Stimulated activated CD4-positive, alpha-beta T cell treated with anti-CD3 and anti-CD28 coated beads, Interleukin-12 subunit alpha, Interleukin-12 subunit beta, amount 100 ng/mL, for 24 hours (primary cell): ENCODE measurements at regions not wholly inside any gene's neighbourhood (a gene's known extent, or its start where the extent isn't known, plus 50 kb on each side); places are given as distances from the start of the nearest gene placed in this dataset.
"Not testable (repeated sequence)": the region's sequence is repeated elsewhere in the genome, so short reads cannot be mapped to it uniquely, and the experiment has no call there.

Source experiments
- DNase-seq, 2 experiments: peaks; one replicate each; pipeline ENCODE4 v3.0.0-alpha.2; 2020; ENCODE audit warnings: low read depth in 2 of 2

GRCh38 chr1:57578099-57578498 lies 154.2 kb upstream of the DAB1 start:
- DNase-seq, result no peak

GRCh38 chr1:57576756-57577155 lies 152.9 kb upstream of the DAB1 start:
- no peak for DNase-seq

DNA sequence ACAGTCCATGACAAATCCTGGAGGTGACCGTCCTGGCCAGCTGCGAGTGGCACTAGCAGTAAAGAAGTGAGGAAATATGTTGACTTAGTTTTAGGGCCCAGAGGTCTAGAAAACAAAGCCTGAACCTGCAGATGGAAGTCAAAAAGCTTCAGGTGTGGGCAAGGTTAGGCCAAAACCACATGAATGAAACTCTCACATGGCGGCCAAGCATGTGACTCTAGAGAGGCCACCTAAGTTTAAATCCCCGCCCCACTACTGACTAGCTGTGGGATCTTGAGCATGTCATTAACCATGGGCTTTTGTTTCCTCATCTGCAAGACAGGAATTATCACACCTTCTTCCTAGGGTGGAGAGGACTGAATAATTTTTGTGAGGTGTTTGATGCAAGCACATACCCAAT lies 148.2 kb upstream of the DAB1 start:
- DNase-seq, result no peak

DNA sequence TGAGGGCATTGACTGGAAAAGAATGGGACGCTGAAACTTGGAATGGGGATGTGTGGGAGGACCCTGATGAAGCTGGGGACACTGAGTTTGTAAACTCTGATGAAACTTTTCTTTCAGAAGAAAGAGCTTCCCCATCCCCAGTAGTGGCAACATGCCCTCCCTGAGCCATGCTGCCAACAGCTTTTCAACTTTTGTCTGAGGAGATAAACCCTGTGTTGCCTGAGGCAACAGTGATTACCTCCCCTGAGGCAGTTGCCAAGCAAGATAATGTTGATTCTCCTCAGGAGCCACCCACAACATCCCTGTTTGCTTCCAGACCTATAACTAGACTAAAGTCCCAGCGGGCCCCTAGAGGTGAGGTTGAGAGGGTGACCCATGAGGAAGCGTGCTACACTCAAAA lies 134.2 kb upstream of the DAB1 start:
- DNase-seq, result not testable (repeated sequence)

- DNase-seq, result no peak
Measured at GRCh38 chr1:57553666-57554065, 129.8 kb upstream of the DAB1 start.

DNA sequence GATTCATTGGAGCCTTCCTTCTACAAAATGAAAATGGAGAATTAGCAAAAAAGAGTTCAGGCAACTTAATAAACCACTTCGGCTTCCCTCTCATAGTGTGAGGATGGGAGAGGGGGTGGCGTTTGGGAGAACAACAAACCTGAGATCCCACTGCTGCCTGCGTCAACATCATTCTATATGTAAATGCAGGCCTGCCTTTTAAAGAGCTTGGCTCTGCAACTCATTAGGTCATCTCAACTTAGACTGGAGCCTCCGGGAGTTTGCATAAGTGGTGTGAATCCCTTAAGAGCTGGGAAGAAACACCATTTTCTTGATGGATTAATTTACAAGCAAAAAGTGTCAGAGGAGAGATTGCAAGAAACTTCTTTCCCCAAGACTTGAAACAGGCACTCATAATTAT lies 127.6 kb upstream of the DAB1 start:
- no peak for DNase-seq

DNA sequence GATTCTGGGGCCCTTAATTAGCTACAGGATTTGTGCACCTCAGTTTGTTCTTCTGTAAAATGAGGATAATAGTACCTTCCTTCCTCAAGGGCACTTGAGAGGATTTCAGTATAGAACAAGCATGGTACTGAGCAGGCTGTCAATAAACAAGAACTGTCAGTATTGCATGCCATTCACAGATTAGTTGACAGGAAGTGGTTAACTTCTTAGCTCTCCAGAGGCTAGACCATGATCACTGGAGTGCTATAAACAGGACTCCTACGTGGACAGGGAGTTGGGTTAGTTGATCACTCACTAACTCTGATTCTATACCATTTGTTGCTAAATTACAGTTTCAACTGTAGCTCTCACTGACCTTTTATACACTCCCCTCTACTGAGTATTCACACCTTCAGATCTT lies 126.2 kb upstream of the DAB1 start:
- no peak for DNase-seq

DNA sequence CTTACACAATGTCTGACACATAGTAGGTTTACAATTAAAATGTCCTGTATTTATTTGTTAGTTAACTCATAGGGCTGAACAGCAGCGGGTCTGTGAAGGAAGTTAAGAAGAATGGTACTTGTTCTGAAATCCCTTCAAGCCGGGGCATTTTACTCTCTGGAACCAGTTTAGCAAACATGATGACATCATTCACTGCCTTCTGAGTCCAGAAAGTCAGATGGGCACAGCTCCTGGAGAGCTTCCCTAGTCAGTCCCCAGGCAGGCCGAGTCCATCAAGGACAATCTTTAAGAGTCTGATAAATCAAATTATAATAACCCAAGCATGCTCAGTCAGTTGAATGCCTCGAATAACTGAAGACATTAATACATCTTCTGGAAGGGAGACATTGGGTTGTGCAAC lies 125.4 kb upstream of the DAB1 start:
- DNase-seq, result no peak

DNA sequence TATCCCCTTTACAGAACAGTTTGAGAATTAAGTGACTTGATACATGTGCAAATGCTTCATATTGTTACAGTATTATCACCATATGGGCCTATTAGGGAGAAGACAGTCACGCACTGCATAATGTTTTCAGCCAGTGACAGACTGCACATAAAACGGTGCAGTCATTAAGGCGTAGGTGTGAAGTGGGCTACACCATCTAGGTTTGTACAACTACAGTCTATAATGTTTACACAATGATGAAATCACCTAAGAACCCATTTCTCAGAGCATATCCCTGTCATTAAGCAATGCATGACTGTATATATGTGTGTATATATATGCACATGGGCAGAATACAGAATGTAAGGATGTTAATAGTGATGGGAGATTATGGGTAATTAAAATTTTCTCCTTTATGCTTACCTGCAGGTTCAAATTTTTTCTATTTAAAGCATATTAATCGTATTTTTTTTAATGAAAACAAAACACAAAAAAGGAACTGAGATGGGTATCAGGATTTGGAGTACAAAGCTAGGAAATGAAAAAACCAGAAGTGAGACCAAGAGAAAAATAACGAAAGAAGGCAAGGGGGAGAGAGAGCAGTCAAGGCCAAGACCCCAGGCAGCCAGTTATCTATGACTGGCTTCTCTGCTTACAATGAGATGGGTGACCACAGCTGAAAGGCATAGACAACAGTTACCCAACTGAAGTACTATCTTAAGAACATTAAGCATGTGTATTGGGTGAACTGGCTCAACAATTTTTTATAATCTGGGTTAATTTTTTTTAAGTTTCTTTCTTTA lies 122.9 kb upstream of the DAB1 start:
- DNase-seq, result no peak

DNA sequence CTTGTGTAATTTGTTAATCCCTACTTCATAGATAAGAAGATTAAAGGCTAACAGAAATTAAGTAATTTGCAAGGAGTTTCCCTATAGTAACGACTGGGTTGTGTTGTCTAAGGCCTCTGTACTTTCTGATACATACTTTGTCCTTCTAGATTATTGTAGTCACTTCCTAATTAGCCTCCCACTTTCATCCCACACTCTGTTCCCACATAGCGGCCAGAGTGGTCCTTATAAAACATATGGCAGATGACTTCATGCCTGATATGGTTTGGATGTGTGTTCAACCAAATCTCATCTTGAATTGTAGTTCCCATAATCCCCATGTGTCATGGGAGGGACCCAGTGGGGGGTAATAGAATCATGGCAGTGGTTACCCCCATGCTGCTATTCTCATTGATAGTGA lies 120.5 kb upstream of the DAB1 start:
- DNase-seq, result no peak

DNA sequence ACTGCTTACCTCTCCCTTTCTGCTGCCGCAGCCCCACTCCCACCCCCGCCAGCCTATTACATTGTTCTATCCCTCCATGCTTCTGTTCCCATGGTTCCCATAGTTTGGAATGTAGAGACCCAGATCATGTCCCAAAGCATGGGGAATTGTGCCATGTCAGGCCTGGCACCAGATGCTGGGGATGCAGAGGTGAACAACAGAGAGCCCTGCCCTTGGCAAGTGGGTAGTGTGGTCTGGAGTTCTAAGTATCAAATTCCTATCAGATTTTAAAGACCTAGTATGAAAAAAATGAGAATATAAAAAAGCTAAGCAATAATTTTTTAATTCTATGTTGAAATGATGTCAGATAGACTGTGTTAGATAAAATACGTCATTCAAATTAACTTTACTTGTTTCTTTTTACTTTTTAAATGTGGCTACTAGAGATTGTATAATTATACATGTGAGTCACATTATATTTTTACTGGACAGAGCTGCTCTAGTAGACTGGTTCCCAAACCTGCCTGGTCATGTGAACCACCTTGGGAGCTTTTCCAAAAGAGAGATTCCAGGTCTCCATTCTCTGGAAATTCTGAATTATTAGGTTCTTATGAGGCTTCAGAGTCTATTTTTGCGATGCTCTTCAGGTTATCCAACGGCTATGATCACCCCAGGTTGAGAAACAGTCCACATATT lies 113.0 kb upstream of the DAB1 start:
- DNase-seq, result no peak

DNA sequence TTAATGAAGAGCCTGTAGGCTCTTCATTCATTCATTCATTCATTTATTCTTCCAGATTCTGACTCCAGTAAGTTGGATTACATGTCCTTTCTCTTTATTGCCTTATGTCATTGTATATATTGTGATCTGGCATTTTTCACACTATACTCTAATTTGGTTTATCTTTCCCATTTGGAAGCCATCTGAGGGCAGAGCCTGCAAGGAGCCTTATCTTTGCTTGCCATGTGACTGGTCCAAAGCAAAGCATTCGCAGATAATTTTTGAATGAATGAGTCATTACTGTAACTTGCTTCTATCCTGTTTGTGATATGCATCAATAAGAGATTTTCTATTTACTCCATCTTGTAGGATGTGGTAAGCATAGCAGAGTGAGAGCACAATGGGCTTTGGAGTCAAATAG lies 108.4 kb upstream of the DAB1 start:
- no peak for DNase-seq

DNA sequence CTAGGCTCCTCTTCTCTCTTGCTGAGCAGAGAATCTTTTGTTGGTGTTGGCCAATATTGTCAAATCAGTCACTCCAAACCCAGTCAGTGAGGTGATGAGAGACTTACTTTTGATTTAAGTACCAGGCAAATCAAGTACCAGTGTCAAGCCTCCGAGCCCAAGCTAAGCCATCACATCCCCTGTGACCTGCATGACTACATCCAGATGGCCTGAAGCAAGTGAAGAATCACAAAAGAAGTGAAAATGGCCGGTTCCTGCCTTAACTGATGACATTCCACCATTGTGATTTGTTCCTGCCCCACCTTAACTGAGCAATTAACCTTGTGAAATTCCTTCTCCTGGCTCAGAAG lies 107.0 kb upstream of the DAB1 start:
- DNase-seq, result not testable (repeated sequence)

GRCh38 chr1:57530206-57530910 lies 106.5 kb upstream of the DAB1 start:
- no peak for DNase-seq

DNA sequence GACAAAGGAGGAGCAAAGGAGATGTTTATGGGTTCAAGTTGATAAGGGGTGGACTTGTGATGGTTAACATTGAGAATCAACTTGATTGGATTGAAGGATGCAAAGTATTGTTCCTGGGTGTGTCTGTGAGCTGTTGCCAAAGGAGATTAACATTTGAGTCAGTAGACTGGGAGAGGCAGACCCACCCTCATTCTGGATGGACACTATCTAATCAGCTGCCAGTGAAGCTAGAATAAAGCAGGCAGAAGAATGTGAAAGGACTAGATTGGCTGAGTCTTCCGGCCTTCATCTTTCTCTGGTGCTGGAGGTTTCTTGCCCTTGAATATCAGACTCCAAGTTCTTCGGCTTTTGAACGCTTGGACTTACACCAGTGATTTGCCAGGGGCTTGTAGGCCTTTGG lies 98.7 kb upstream of the DAB1 start:
- DNase-seq, result no peak

DNA sequence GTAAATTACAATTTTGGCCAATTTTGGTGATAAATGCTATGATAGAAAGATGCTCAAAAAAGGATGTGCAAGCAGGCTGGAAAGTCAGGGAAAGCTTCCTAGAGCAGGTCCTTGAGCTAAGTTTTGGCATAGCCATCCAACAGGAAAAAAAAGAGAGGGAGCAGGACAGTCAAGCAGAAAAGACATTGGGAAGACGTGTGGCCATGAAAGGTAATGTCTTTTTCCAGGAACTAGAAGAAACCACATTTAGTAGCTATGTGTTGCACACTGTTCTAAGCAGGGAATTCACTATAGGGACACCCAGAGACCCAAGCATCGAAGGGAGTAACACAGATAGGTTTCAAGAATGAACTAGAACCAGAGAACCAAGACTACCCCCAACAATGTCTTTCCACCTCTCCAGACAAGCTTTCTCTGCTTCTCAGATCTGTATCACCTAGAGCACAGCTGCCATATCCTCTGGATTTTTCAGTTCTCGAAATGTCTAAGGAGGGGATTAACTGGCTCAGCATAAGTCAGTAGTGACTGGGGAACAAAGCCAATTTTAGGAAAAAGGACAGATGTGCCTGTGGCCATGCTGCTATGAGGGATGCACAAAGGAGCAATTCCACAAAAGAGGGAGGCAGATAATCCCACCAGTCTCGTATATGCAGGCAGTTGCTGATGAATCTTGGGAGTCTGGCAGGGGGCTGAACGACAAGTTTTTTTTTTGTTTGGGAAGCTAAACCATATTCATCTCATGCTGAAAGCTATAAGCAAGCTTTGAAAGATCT lies 97.1 kb upstream of the DAB1 start:
- no peak for DNase-seq

GRCh38 chr1:57518496-57518895 lies 94.6 kb upstream of the DAB1 start:
- DNase-seq, result no peak

GRCh38 chr1:57517587-57518374 lies 93.9 kb upstream of the DAB1 start:
- DNase-seq, result no peak

DNA sequence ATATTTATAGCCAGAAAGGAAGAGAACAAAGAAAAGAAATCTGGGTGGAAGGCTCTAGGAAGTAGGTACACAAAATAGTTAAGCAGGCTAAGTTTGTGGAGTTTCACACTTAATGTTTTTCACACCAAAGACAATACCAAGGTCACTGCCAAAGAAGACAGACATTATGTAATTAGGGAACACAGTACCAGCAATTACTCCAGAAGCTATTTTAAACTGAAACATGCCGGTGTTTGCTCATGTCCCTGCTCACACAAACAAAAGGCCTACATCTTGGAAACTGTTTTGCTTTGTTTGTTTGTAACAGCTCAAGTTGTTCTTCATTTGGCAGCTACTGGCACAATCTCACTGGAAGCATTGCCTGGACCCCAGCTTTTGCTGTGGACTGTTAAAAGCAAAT lies 88.5 kb upstream of the DAB1 start:
- no peak for DNase-seq

DNA sequence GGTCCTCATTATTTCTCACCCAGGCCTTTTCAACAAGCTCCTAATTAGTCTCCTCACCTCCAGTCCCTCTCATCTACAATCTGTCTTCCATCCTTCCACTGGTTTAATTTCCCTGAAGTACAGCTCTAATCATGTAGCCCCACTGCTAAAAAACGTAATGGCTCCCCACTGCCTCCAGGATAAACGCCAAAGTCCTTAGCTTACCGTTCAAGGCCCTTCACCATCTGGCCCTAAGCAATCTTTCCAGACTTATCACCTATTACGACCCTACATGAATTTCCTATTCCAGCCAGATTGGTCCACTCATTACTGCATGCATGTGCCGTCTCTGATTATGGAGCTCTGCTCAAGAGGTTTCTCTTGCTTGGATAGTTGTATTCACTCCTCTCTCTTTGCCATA lies 83.1 kb upstream of the DAB1 start:
- DNase-seq, result no peak

DNA sequence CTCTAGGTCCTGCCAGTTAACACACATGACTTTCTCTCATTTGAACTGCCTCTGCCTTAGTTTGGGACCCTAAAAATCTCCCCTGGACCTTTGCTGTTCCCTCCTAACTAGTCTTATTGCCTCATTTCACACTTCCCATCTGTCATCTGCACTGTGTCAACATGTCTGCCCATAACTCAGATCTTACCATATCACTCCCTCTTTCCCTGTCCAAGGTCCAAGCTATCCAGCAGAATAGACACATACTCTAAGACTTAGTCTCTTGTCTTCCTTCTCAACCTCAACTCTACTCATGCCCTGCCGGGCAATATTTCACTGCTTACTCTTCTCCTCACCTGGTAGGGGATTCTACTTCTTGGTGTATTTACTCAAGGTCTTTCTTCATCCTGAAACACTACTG lies 79.5 kb upstream of the DAB1 start:
- no peak for DNase-seq
